Hepatocyte (in vitro differentiated cells): ENCODE measurements at regions not wholly inside any gene's neighbourhood (a gene's known extent, or its start where the extent isn't known, plus 50 kb on each side); places are given as distances from the start of the nearest gene placed in this dataset.

Experiments
- DNase-seq: peaks from one replicate; pipeline ENCODE4 v3.0.0-alpha.2; 2016; ENCODE audit warnings: low spot score
- H2AFZ ChIP-seq: fragments of 200-600 bp; sonication (generic); 2 replicates; pipeline ENCODE4 v1.6.0; 2016; ENCODE audit warnings: antibody characterized with exemption, mild to moderate bottlenecking
- H3K27ac ChIP-seq: fragments of 200-600 bp; sonication (generic); 2 replicates; pipeline ENCODE4 v1.5.1; 2016; ENCODE audit warnings: mild to moderate bottlenecking
- H3K27me3 ChIP-seq: fragments of 200-600 bp; sonication (generic); 2 replicates; pipeline ENCODE4 v1.6.1; 2016
- H3K36me3 ChIP-seq: fragments of 200-600 bp; sonication (generic); replicated peaks from 2 replicates; pipeline ENCODE4 v1.5.1; 2016; ENCODE audit warnings: low read depth; ENCODE audit not compliant: insufficient read depth
- H3K4me1 ChIP-seq: fragments of 200-600 bp; sonication (generic); 2 replicates; pipeline ENCODE4 v1.5.1; 2016; ENCODE audit warnings: mild to moderate bottlenecking, moderate library complexity; ENCODE audit not compliant: insufficient read depth
- H3K4me2 ChIP-seq: fragments of 200-600 bp; sonication (generic); 2 replicates; pipeline ENCODE4 v1.6.0; 2016
- H3K4me3 ChIP-seq: fragments of 200-600 bp; sonication (generic); 2 replicates; pipeline ENCODE4 v1.5.1; 2016; ENCODE audit warnings: mild to moderate bottlenecking
- H3K79me2 ChIP-seq: fragments of 200-600 bp; sonication (generic); 2 replicates; pipeline ENCODE4 v1.6.0; 2017; ENCODE audit warnings: mild to moderate bottlenecking
- H3K9me2 ChIP-seq: fragments of 200-600 bp; sonication (generic); replicated peaks from 2 replicates; pipeline ENCODE4 v1.6.0; 2017; ENCODE audit warnings: mild to moderate bottlenecking; ENCODE audit not compliant: insufficient read depth
- H3K9me3 ChIP-seq: fragments of 200-600 bp; sonication (generic); 2 replicates; pipeline ENCODE4 v1.5.1; 2016; ENCODE audit warnings: low read depth, mild to moderate bottlenecking
- H4K20me1 ChIP-seq: fragments of 200-600 bp; sonication (generic); 2 replicates; pipeline ENCODE4 v1.6.0; 2016; ENCODE audit warnings: mild to moderate bottlenecking; ENCODE audit not compliant: insufficient read depth, poor library complexity, severe bottlenecking
- CTCF ChIP-seq: fragments of 200-600 bp; sonication (generic); IDR thresholded peaks from 2 replicates; pipeline ENCODE4 v1.5.1; 2016; ENCODE audit warnings: antibody characterized with exemption, mild to moderate bottlenecking; ENCODE audit not compliant: poor library complexity
- EZH2 ChIP-seq: fragments of 200-600 bp; sonication (generic); IDR thresholded peaks from 2 replicates; pipeline ENCODE4 v1.6.1; 2016; ENCODE audit warnings: antibody characterized with exemption, mild to moderate bottlenecking, borderline replicate concordance
- EZH2phosphoT487 ChIP-seq: fragments of 200-600 bp; sonication (generic); IDR thresholded peaks from one replicate; pipeline ENCODE4 v1.6.1; 2018; ENCODE audit warnings: antibody characterized with exemption, mild to moderate bottlenecking, low read depth, moderate library complexity; ENCODE audit not compliant: unreplicated experiment, severe bottlenecking
- WGBS: methylation state at CpG from one replicate; pipeline ENCODE4 v1.1.6; 2016; ENCODE audit warnings: low lambda C conversion rate; ENCODE audit errors: missing lambda C conversion rate; 5-methylcytosine and 5-hydroxymethylcytosine counted together

GRCh38 chr7:68304536-68304935 is 1293.7 kb upstream of the AUTS2 start:
- H3K79me2 ChIP-seq = no peaks in the 10 kb centered on the region
- 64% methylated on average over 2 of the region's 2 CpGs for WGBS
- TF ChIP-seq EZH2 (no peak), CTCF (no peak), EZH2phosphoT487 (no peak)
- H3K27me3 ChIP-seq = no peaks in the 10 kb centered on the region
- H4K20me1 ChIP-seq = no peaks in the 10 kb centered on the region
- no peaks in the 10 kb centered on the region for H3K4me1 ChIP-seq
- no peak for DNase-seq
- H3K4me2 ChIP-seq = no peak overlapping the region
- no peak overlapping the region for H3K27ac ChIP-seq
- H2AFZ ChIP-seq = no peak overlapping the region
- H3K36me3 ChIP-seq = no peaks in the 10 kb centered on the region
- no peaks in the 10 kb centered on the region for H3K9me3 ChIP-seq
- H3K9me2 ChIP-seq = no peaks in the 10 kb centered on the region
- no peak overlapping the region for H3K4me3 ChIP-seq

GRCh38 chr7:68306692-68307107 is 1291.6 kb upstream of the AUTS2 start:
- Histone ChIP-seq H3K27ac (no peak overlapping the region), H3K27me3 (no peaks in the 10 kb centered on the region), H3K4me1 (no peaks in the 10 kb centered on the region), H2AFZ (no peak overlapping the region), H3K36me3 (no peaks in the 10 kb centered on the region), H3K9me3 (no peaks in the 10 kb centered on the region), H4K20me1 (no peaks in the 10 kb centered on the region), H3K4me3 (no peak overlapping the region), H3K4me2 (no peak overlapping the region), H3K79me2 (no peaks in the 10 kb centered on the region), H3K9me2 (no peaks in the 10 kb centered on the region)
- 62% methylated on average over 3 of the region's 3 CpGs for WGBS
- no peak for DNase-seq
- TF ChIP-seq EZH2 (no peak), EZH2phosphoT487 (no peak), CTCF (no peak)

- H3K79me2 ChIP-seq = no peaks in the 10 kb centered on the region
- H3K9me2 ChIP-seq = no peaks in the 10 kb centered on the region
- no peak overlapping the region for H3K4me3 ChIP-seq
- no peaks in the 10 kb centered on the region for H3K4me1 ChIP-seq
- TF ChIP-seq EZH2 = no peak
- TF ChIP-seq CTCF = no peak
- TF ChIP-seq EZH2phosphoT487 = no peak
- no peaks in the 10 kb centered on the region for H3K27me3 ChIP-seq
- WGBS = 81% methylated on average over 2 of the region's 2 CpGs
- H3K27ac ChIP-seq = no peak overlapping the region
- DNase-seq = no peak
- H4K20me1 ChIP-seq = no peaks in the 10 kb centered on the region
- no peaks in the 10 kb centered on the region for H3K36me3 ChIP-seq
- no peak overlapping the region for H3K4me2 ChIP-seq
- H2AFZ ChIP-seq = no peak overlapping the region
- H3K9me3 ChIP-seq = no peaks in the 10 kb centered on the region
Measured at GRCh38 chr7:68309271-68309670, 1289.0 kb upstream of the AUTS2 start.

- H3K36me3 ChIP-seq = no peaks in the 10 kb centered on the region
- no peak overlapping the region for H3K27ac ChIP-seq
- H3K79me2 ChIP-seq = no peaks in the 10 kb centered on the region
- H2AFZ ChIP-seq = no peak overlapping the region
- no peaks in the 10 kb centered on the region for H3K9me2 ChIP-seq
- no peak overlapping the region for H3K4me3 ChIP-seq
- TF ChIP-seq EZH2phosphoT487 = no peak
- TF ChIP-seq CTCF = no peak
- TF ChIP-seq EZH2 = no peak
- 51% methylated on average over 6 of the region's 6 CpGs for WGBS
- H3K27me3 ChIP-seq = no peaks in the 10 kb centered on the region
- no peak for DNase-seq
- no peak overlapping the region for H3K4me2 ChIP-seq
- H4K20me1 ChIP-seq = no peaks in the 10 kb centered on the region
- no peaks in the 10 kb centered on the region for H3K9me3 ChIP-seq
- H3K4me1 ChIP-seq = no peaks in the 10 kb centered on the region
Measured at GRCh38 chr7:68309806-68310205, 1288.5 kb upstream of the AUTS2 start.
